Choroid plexus epithelial cell (primary cell): ENCODE measurements at regions not wholly inside any gene's neighbourhood (a gene's known extent, or its start where the extent isn't known, plus 50 kb on each side); places are given as distances from the start of the nearest gene placed in this dataset.
"Not testable (repeated sequence)": the region's sequence is repeated elsewhere in the genome, so short reads cannot be mapped to it uniquely, and the experiment has no call there.

Experiments used
- DNase-seq: peaks from one replicate; pipeline ENCODE4 v3.0.0-alpha.2; 2010; ENCODE audit warnings: low read depth
- H3K4me3 ChIP-seq: 2 replicates; pipeline ENCODE4 v1.5.1; 2011; ENCODE audit warnings: low read depth, mild to moderate bottlenecking, control low read depth, low read length, moderate library complexity
- TF ChIP-seq, protein P1 (sequence below): conservative IDR thresholded peaks from 2 replicates; pipeline ENCODE4 v1.5.1; 2011; ENCODE audit warnings: low read depth, mild to moderate bottlenecking, control low read depth, inconsistent platforms, low read length, moderate library complexity

DNA sequence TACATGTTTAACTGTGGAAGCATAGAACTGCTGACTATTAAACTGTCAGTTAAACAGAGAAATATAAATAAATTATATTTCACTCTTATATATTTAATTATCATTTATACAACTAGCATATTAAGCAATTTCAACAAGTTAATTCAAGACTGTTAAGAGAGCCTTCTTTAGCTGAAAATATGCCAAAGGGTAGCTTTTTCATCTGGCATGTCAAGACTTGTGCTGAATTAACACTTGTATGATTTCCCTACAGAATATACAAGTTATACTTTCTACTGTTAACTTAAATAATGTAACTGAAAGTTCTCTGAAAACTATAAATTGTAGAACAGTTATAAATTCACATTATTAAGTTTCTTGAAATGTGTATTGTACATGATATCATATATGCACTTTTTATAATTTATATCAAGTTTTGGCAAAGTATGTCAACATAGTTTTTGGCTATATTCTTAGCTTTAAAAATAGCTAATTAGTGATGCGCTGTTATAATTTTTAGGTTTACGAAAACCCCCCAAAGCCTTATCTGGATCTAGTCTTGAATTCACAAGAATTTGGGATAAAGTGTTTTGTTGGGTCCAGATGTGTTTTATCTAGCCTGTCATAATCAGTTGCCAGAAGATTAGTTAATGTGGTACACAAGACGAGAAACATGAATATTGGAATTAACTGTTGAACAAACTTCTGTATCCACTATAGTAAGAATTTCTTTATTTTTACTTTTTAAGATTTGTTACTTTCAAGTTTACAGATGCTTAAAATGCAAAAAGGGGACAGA is 231.1 kb upstream of the FOXP2 start:
- peak; percentile 18 for DNase-seq
- TF ChIP-seq, protein P1, sequence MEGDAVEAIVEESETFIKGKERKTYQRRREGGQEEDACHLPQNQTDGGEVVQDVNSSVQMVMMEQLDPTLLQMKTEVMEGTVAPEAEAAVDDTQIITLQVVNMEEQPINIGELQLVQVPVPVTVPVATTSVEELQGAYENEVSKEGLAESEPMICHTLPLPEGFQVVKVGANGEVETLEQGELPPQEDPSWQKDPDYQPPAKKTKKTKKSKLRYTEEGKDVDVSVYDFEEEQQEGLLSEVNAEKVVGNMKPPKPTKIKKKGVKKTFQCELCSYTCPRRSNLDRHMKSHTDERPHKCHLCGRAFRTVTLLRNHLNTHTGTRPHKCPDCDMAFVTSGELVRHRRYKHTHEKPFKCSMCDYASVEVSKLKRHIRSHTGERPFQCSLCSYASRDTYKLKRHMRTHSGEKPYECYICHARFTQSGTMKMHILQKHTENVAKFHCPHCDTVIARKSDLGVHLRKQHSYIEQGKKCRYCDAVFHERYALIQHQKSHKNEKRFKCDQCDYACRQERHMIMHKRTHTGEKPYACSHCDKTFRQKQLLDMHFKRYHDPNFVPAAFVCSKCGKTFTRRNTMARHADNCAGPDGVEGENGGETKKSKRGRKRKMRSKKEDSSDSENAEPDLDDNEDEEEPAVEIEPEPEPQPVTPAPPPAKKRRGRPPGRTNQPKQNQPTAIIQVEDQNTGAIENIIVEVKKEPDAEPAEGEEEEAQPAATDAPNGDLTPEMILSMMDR, result no peak
- no peak overlapping the region for H3K4me3 ChIP-seq

- H3K4me3 ChIP-seq, result no peak overlapping the region
- peak; percentile 58 for DNase-seq
- TF ChIP-seq, protein P1, result no peak
Measured at GRCh38 chr7:114182837-114183236, 231.8 kb upstream of the FOXP2 start.

DNA sequence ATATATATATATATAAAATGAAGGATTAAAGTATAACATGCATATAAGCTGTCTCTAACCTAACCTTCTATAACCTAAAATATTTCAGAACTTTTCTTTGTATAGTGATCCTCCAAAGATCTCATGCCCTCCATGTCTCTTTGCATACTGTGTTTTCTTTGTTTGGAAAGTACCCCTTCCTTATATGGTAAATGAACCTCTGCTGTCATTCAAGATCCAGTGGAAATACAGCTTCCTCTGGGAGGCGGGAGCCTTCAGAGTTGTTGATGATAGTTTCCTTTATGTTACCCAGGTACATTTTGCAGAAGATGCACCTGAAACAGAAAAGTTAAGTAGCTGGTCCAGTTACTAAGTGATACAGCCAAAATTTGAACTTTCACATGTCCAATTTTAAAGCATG is 233.3 kb upstream of the FOXP2 start:
- TF ChIP-seq, protein P1, result no peak
- no peak overlapping the region for H3K4me3 ChIP-seq
- DNase-seq, result no peak

- no peak for DNase-seq
- TF ChIP-seq, protein P1, result no peak
- H3K4me3 ChIP-seq, result no peak overlapping the region
Measured at GRCh38 chr7:114180556-114181266, 233.9 kb upstream of the FOXP2 start.

DNA sequence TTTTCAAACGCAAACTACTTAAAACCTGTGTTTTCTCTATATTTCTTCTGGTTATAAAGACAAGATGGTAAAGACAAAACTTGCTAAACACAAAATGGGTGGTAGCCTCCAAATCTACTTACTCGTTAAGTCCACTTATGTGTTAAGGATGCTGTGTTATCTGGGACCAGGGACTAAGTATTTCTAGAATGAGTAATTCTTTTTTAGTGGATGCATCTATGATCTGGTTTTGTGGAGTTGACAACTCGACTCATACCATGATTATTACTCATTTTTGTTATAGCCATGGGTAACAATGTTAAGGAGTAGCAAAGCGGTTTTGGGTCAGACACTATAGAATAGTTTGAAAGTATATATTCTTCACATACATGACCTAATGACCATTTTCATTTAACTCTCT is 239.5 kb upstream of the FOXP2 start:
- TF ChIP-seq, protein P1, result no peak
- DNase-seq, result peak; percentile 26
- no peak overlapping the region for H3K4me3 ChIP-seq

GRCh38 chr7:114173170-114173890 is 241.3 kb upstream of the FOXP2 start:
- TF ChIP-seq, protein P1, result no peak
- H3K4me3 ChIP-seq, result no peak overlapping the region
- no peak for DNase-seq

DNA sequence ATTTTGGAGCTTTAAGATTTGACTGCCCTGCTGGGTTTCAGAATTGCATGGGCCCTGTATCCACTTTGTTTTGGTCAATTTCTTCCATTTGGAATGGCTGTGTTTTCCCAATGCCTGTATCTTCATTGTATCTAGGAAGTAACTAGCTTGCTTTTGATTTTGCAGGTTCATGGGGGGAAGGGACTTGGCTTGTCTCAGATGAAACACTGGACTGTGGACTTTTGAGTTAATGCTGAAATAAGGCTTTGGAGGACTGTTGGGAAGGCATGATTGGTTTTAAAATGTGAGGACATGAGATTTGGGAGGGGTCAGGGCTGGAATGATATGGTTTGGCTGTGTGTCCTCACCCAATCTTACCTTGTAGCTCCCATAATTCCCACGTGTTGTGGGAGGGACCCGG is 245.2 kb upstream of the FOXP2 start:
- DNase-seq, H3K4me3 ChIP-seq: not testable (repeated sequence)
